OCI-LY3 (cell line): ENCODE measurements at regions not wholly inside any gene's neighbourhood (a gene's known extent, or its start where the extent isn't known, plus 50 kb on each side); places are given as distances from the start of the nearest gene placed in this dataset.
"Not testable (repeated sequence)": the region's sequence is repeated elsewhere in the genome, so short reads cannot be mapped to it uniquely, and the experiment has no call there.

Experiments used
- H2AFZ ChIP-seq: fragments of 200-600, 300-600 bp; shearing (Covaris generic); 2 replicates; pipeline ENCODE4 v1.6.0; 2014; ENCODE audit warnings: antibody characterized with exemption, low read depth, low read length
- H3K27ac ChIP-seq: fragments of 200-600, 300-600 bp; sonication (generic); 2 replicates; pipeline ENCODE4 v1.5.1; 2014; ENCODE audit warnings: mild to moderate bottlenecking, low read length, moderate library complexity, mixed read lengths
- H3K27me3 ChIP-seq: fragments of 200-600, 300-600 bp; sonication (generic); 2 replicates; pipeline ENCODE4 v1.6.1; 2014; ENCODE audit warnings: low read depth, low read length, mixed read lengths
- H3K36me3 ChIP-seq: fragments of 200-600, 300-600 bp; sonication (generic); replicated peaks from 2 replicates; pipeline ENCODE3; 2014; ENCODE audit warnings: low read depth, low read length, mixed read lengths
- H3K4me1 ChIP-seq: fragments of 300-600, 200-600 bp; sonication (generic); 2 replicates; pipeline ENCODE4 v1.6.1; 2014; ENCODE audit warnings: low read length, mixed read lengths
- H3K4me2 ChIP-seq: fragments of 200-600, 300-600 bp; sonication (generic); 2 replicates; pipeline ENCODE4 v1.6.1; 2014; ENCODE audit warnings: low read length, mixed read lengths
- H3K4me3 ChIP-seq: fragments of 300-600, 200-600 bp; sonication (generic); 2 replicates; pipeline ENCODE4 v1.5.1; 2014; ENCODE audit warnings: antibody characterized with exemption, mild to moderate bottlenecking, low read length, moderate library complexity
- H3K79me2 ChIP-seq: fragments of 300-600, 200-600 bp; shearing (Covaris generic); 2 replicates; pipeline ENCODE4 v1.6.1; 2014; ENCODE audit warnings: mild to moderate bottlenecking, low read length, mixed read lengths
- H3K9ac ChIP-seq: fragments of 300-600, 200-600 bp; shearing (Covaris generic); 2 replicates; pipeline ENCODE4 v1.6.0; 2014; ENCODE audit warnings: mild to moderate bottlenecking, low read length, moderate library complexity
- H3K9me3 ChIP-seq: fragments of 200-600, 300-600 bp; shearing (Covaris generic); 2 replicates; pipeline ENCODE4 v1.6.1; 2014; ENCODE audit warnings: low read length, mixed read lengths; ENCODE audit not compliant: insufficient read depth
- H4K20me1 ChIP-seq: fragments of 200-600, 300-600 bp; sonication (generic); 2 replicates; pipeline ENCODE4 v1.6.1; 2016; ENCODE audit warnings: low read length, mixed read lengths; ENCODE audit not compliant: insufficient read depth
- EZH2phosphoT487 ChIP-seq: fragments of 200-600 bp; shearing (Covaris generic); IDR thresholded peaks from 2 replicates; pipeline ENCODE4 v1.6.1; 2018; ENCODE audit warnings: antibody characterized with exemption, mixed run types, low read depth
- TF ChIP-seq, protein P1 (sequence below): fragments of 200-600, 300-600 bp; sonication (generic); IDR thresholded peaks from 2 replicates; pipeline ENCODE4 v1.5.1; 2014; ENCODE audit warnings: antibody characterized with exemption, low read length, low read depth

DNA sequence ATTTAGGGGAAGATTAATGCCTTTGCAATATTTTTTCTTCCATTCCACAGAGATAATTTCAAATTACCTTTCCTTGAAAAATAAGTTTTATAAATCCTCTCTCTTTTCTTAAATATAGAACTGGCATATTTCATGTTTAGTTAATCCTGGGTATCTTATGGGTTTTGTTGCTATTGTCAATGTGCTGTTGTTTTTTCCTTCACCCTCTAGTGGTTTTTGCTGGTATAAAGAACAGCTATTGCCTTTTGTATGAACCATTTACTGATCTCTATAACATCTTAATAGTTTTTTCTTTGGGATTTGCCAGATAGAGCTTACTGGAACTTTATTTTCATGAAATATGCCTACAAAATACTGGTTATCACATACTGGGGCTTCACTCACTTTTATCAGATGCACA lies 359.6 kb upstream of the DPPA4 start:
- H3K27ac ChIP-seq, result no peak overlapping the region
- TF ChIP-seq, protein P1, sequence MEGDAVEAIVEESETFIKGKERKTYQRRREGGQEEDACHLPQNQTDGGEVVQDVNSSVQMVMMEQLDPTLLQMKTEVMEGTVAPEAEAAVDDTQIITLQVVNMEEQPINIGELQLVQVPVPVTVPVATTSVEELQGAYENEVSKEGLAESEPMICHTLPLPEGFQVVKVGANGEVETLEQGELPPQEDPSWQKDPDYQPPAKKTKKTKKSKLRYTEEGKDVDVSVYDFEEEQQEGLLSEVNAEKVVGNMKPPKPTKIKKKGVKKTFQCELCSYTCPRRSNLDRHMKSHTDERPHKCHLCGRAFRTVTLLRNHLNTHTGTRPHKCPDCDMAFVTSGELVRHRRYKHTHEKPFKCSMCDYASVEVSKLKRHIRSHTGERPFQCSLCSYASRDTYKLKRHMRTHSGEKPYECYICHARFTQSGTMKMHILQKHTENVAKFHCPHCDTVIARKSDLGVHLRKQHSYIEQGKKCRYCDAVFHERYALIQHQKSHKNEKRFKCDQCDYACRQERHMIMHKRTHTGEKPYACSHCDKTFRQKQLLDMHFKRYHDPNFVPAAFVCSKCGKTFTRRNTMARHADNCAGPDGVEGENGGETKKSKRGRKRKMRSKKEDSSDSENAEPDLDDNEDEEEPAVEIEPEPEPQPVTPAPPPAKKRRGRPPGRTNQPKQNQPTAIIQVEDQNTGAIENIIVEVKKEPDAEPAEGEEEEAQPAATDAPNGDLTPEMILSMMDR, result no peak
- no peaks in the 10 kb centered on the region for H4K20me1 ChIP-seq
- no peak overlapping the region for H3K4me3 ChIP-seq
- H3K27me3 ChIP-seq, result no peaks in the 10 kb centered on the region
- no peaks in the 10 kb centered on the region for H3K4me1 ChIP-seq
- H2AFZ ChIP-seq, result no peak overlapping the region
- no peaks in the 10 kb centered on the region for H3K9me3 ChIP-seq
- no peak overlapping the region for H3K9ac ChIP-seq
- H3K79me2 ChIP-seq, result no peaks in the 10 kb centered on the region
- H3K36me3 ChIP-seq, result no peaks in the 10 kb centered on the region
- no peak overlapping the region for H3K4me2 ChIP-seq

GRCh38 chr3:109702252-109702651 lies 364.9 kb upstream of the DPPA4 start:
- Histone ChIP-seq H4K20me1 (no peaks in the 10 kb centered on the region), H3K9ac (no peak overlapping the region), H3K27me3 (no peaks in the 10 kb centered on the region), H3K79me2 (no peaks in the 10 kb centered on the region), H2AFZ (no peak overlapping the region), H3K36me3 (no peaks in the 10 kb centered on the region), H3K9me3 (no peaks in the 10 kb centered on the region), H3K4me3 (no peak overlapping the region), H3K27ac (no peak overlapping the region), H3K4me1 (no peaks in the 10 kb centered on the region), H3K4me2 (no peak overlapping the region)
- TF ChIP-seq, protein P1, result no peak

DNA sequence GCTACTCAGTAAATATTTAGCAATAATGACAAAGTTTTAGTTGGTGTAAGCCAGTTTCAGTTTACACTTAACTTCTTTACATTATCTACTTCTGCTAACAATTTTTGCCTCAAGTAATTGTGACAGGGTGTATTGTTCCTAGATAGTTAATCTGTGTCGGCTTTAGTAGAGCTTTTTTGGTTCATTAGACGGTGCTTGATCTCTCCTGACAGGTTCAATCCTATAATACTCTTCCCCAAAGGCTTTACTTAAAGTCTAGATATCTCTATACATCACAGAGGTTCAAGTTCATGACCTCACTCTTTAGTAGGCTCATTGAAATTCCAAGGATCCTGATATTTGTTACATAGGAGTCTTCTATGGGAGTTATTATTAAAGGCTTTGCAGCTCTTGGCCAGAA lies 365.6 kb upstream of the DPPA4 start:
- H3K4me3 ChIP-seq, result no peak overlapping the region
- H3K36me3 ChIP-seq, result no peaks in the 10 kb centered on the region
- no peak overlapping the region for H3K27ac ChIP-seq
- TF ChIP-seq, protein P1, result no peak
- no peak for TF ChIP-seq EZH2phosphoT487
- no peaks in the 10 kb centered on the region for H3K9me3 ChIP-seq
- H3K4me2 ChIP-seq, result no peak overlapping the region
- no peaks in the 10 kb centered on the region for H4K20me1 ChIP-seq
- no peaks in the 10 kb centered on the region for H3K27me3 ChIP-seq
- no peak overlapping the region for H2AFZ ChIP-seq
- H3K4me1 ChIP-seq, result no peaks in the 10 kb centered on the region
- no peak overlapping the region for H3K9ac ChIP-seq
- no peaks in the 10 kb centered on the region for H3K79me2 ChIP-seq

GRCh38 chr3:109705133-109705532 lies 367.8 kb upstream of the DPPA4 start:
- not testable (repeated sequence) for H4K20me1 ChIP-seq, H3K27ac ChIP-seq, H3K4me1 ChIP-seq, H3K9ac ChIP-seq, H3K4me2 ChIP-seq, H3K9me3 ChIP-seq, H3K36me3 ChIP-seq, H3K27me3 ChIP-seq, H3K4me3 ChIP-seq, H2AFZ ChIP-seq, H3K79me2 ChIP-seq

GRCh38 chr3:109707617-109708016 lies 370.3 kb upstream of the DPPA4 start:
- no peaks in the 10 kb centered on the region for H3K79me2 ChIP-seq

More at GRCh38 chr3:109707617-109708016, 370.3 kb upstream of the DPPA4 start:
- H3K9ac ChIP-seq, result no peak overlapping the region
- no peak overlapping the region for H2AFZ ChIP-seq
- H3K4me3 ChIP-seq, result no peak overlapping the region
- no peaks in the 10 kb centered on the region for H3K27me3 ChIP-seq
- H3K4me2 ChIP-seq, result no peak overlapping the region
- no peak for TF ChIP-seq EZH2phosphoT487
- TF ChIP-seq, protein P1, result no peak
- no peaks in the 10 kb centered on the region for H3K36me3 ChIP-seq
- H3K9me3 ChIP-seq, result no peaks in the 10 kb centered on the region
- no peaks in the 10 kb centered on the region for H3K4me1 ChIP-seq
- H4K20me1 ChIP-seq, result no peaks in the 10 kb centered on the region
- H3K27ac ChIP-seq, result no peak overlapping the region
